WTC11 (cell line): ENCODE measurements at regions not wholly inside any gene's neighbourhood (a gene's known extent, or its start where the extent isn't known, plus 50 kb on each side); places are given as distances from the start of the nearest gene placed in this dataset.

Experiments
- CDX4 ChIP-seq: fragments of 250-450 bp; sonication (Bioruptor Pico); IDR thresholded peaks from 2 replicates; pipeline ENCODE4 v1.9.0; 2021; ENCODE audit warnings: moderate library complexity, mild to moderate bottlenecking, inconsistent platforms, borderline replicate concordance
- FOXP4 ChIP-seq: sonication (generic); formaldehyde crosslinking; IDR thresholded peaks from 2 replicates; pipeline ENCODE4 v1.8.0; 2022; ENCODE audit warnings: mild to moderate bottlenecking, missing genetic modification reagents
- MAX ChIP-seq: sonication (generic); formaldehyde crosslinking; IDR thresholded peaks from 2 replicates; pipeline ENCODE4 v1.8.0; 2022; ENCODE audit warnings: mild to moderate bottlenecking, missing genetic modification reagents
- STAT6 ChIP-seq: sonication (generic); formaldehyde crosslinking; conservative IDR thresholded peaks from 2 replicates; pipeline ENCODE4 v1.8.1; 2023; ENCODE audit warnings: mild to moderate bottlenecking, low read depth, missing genetic modification reagents, moderate library complexity
- TEAD4 ChIP-seq: sonication (generic); formaldehyde crosslinking; IDR thresholded peaks from 2 replicates; pipeline ENCODE4 v1.8.0; 2022; ENCODE audit warnings: mild to moderate bottlenecking, missing genetic modification reagents
- TF ChIP-seq, protein P1 (sequence below): fragments of 200-600 bp; IDR thresholded peaks from 2 replicates; pipeline ENCODE4 v1.8.0; 2022; ENCODE audit warnings: antibody characterized with exemption
- TF ChIP-seq, protein P2 (sequence below): sonication (generic); formaldehyde crosslinking; IDR thresholded peaks from 2 replicates; pipeline ENCODE4 v1.8.0; 2023; ENCODE audit warnings: mild to moderate bottlenecking, missing genetic modification reagents
- TF ChIP-seq, protein P3 (sequence below): sonication (generic); formaldehyde crosslinking; conservative IDR thresholded peaks from 2 replicates; pipeline ENCODE4 v1.8.1; 2022; ENCODE audit warnings: mild to moderate bottlenecking, missing genetic modification reagents

- TF ChIP-seq, protein P1, sequence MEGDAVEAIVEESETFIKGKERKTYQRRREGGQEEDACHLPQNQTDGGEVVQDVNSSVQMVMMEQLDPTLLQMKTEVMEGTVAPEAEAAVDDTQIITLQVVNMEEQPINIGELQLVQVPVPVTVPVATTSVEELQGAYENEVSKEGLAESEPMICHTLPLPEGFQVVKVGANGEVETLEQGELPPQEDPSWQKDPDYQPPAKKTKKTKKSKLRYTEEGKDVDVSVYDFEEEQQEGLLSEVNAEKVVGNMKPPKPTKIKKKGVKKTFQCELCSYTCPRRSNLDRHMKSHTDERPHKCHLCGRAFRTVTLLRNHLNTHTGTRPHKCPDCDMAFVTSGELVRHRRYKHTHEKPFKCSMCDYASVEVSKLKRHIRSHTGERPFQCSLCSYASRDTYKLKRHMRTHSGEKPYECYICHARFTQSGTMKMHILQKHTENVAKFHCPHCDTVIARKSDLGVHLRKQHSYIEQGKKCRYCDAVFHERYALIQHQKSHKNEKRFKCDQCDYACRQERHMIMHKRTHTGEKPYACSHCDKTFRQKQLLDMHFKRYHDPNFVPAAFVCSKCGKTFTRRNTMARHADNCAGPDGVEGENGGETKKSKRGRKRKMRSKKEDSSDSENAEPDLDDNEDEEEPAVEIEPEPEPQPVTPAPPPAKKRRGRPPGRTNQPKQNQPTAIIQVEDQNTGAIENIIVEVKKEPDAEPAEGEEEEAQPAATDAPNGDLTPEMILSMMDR = no peak
- TF ChIP-seq MAX (CRISPR knock-in tag) = no peak
- TF ChIP-seq, protein P2, sequence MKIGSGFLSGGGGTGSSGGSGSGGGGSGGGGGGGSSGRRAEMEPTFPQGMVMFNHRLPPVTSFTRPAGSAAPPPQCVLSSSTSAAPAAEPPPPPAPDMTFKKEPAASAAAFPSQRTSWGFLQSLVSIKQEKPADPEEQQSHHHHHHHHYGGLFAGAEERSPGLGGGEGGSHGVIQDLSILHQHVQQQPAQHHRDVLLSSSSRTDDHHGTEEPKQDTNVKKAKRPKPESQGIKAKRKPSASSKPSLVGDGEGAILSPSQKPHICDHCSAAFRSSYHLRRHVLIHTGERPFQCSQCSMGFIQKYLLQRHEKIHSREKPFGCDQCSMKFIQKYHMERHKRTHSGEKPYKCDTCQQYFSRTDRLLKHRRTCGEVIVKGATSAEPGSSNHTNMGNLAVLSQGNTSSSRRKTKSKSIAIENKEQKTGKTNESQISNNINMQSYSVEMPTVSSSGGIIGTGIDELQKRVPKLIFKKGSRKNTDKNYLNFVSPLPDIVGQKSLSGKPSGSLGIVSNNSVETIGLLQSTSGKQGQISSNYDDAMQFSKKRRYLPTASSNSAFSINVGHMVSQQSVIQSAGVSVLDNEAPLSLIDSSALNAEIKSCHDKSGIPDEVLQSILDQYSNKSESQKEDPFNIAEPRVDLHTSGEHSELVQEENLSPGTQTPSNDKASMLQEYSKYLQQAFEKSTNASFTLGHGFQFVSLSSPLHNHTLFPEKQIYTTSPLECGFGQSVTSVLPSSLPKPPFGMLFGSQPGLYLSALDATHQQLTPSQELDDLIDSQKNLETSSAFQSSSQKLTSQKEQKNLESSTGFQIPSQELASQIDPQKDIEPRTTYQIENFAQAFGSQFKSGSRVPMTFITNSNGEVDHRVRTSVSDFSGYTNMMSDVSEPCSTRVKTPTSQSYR (CRISPR knock-in tag) = no peak
- TF ChIP-seq, protein P3, sequence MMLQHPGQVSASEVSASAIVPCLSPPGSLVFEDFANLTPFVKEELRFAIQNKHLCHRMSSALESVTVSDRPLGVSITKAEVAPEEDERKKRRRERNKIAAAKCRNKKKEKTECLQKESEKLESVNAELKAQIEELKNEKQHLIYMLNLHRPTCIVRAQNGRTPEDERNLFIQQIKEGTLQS = no peak
- TF ChIP-seq FOXP4 (CRISPR knock-in tag) = no peak
- TF ChIP-seq STAT6 = no peak
- no peak for TF ChIP-seq TEAD4
- TF ChIP-seq CDX4 (CRISPR knock-in tag) = no peak
Observed at GRCh38 chr5:89418407-89419085, 535.6 kb upstream of the MEF2C start.
